ENCODE measurements at regions not wholly inside any gene's neighbourhood (a gene's known extent, or its start where the extent isn't known, plus 50 kb on each side); places are given as distances from the start of the nearest gene placed in this dataset.

GRCh38 chr13:107730813-107731212 is 484.5 kb downstream of the LIG4 start:
- no peak for TF ChIP-seq CTCF (IDR thresholded peaks at IDR 0.05 in 2 of 3, conservative IDR thresholded peaks at IDR 0.05 in 1 of 3; ENCODE audit: insufficient read depth in 2 of 3, low read depth in 1 of 3, low read length in 3 of 3)
- no peak for TF ChIP-seq LARP7 (IDR thresholded peaks at IDR 0.05)

Measured in K562 (cell line).